Right lobe of liver (tissue), 4 donors: ENCODE measurements at regions not wholly inside any gene's neighbourhood (a gene's known extent, or its start where the extent isn't known, plus 50 kb on each side); places are given as distances from the start of the nearest gene placed in this dataset.

ENCODE experiments used
- POLR2A ChIP-seq: fragments of 450-650 bp; IDR thresholded peaks from one replicate; pipeline ENCODE4 v1.6.1; 2017; ENCODE audit warnings: antibody characterized with exemption, mild to moderate bottlenecking
- TF ChIP-seq, protein P1 (sequence below), 4 donors: fragments of 200-600 bp in 3 of 4; fragments of 450-650 bp in 1 of 4; IDR thresholded peaks; one replicate each; pipeline versions ENCODE4 v1.5.1 to v1.8.0; 2016 to 2022; ENCODE audit warnings: antibody characterized with exemption in 4 of 4, mild to moderate bottlenecking in 2 of 4
- donor health status: DM: no; HTN: no; CAD: no.
- donor health status: DM: no; HTN: no; CAD: no.
- donor health status: DM: no; HTN: yes; CAD: no.

DNA sequence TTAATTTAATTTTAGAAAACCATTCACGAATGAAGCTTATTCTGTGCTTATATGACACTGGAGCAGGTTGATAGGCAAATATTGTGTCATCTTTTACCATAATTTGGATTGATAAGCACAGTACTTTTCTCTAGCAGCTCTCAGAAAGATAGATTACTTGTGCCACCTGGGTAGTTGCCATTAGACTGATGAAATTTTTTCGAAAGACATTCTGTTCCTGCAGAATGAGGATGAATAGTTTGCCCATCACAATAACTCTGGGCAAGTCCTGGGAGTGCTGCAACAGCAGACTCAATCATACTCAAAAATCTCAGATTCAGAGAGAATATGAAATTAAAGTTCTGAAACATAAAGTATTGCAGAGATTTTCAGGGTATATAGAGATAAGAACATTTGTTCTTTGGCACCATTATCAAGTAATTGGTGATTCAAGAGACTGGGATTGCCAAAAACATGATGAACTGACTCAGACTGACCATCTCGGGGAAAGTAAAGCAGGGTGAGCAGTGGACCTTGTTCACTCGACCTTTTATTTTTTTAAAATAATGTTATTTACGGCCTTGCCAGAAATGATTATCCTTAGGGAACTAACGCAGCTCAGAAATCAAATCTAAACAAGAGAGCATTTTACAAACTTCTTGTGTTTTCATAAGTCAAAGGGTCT is 65.8 kb upstream of the PTCHD4 start:
- TF ChIP-seq POLR2A, result no peak
- TF ChIP-seq, protein P1, sequence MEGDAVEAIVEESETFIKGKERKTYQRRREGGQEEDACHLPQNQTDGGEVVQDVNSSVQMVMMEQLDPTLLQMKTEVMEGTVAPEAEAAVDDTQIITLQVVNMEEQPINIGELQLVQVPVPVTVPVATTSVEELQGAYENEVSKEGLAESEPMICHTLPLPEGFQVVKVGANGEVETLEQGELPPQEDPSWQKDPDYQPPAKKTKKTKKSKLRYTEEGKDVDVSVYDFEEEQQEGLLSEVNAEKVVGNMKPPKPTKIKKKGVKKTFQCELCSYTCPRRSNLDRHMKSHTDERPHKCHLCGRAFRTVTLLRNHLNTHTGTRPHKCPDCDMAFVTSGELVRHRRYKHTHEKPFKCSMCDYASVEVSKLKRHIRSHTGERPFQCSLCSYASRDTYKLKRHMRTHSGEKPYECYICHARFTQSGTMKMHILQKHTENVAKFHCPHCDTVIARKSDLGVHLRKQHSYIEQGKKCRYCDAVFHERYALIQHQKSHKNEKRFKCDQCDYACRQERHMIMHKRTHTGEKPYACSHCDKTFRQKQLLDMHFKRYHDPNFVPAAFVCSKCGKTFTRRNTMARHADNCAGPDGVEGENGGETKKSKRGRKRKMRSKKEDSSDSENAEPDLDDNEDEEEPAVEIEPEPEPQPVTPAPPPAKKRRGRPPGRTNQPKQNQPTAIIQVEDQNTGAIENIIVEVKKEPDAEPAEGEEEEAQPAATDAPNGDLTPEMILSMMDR (IDR thresholded peaks at IDR 0.05), result no peak
